H9 (cell line): ENCODE measurements at regions not wholly inside any gene's neighbourhood (a gene's known extent, or its start where the extent isn't known, plus 50 kb on each side); places are given as distances from the start of the nearest gene placed in this dataset.

ENCODE experiments used
- DNase-seq: peaks from one replicate; pipeline ENCODE4 v3.0.0-alpha.2; 2017
- H2AFZ ChIP-seq: one replicate; pipeline ENCODE4 v1.6.1; 2013; ENCODE audit warnings: mild to moderate bottlenecking, low read length, control low read depth, moderate library complexity
- H2AK5ac ChIP-seq: 2 replicates; pipeline ENCODE4 v1.6.1; 2013; ENCODE audit warnings: low read length, control low read depth, mixed read lengths; ENCODE audit not compliant: insufficient read length
- H2BK120ac ChIP-seq: one replicate; pipeline ENCODE4 v1.6.1; 2013; ENCODE audit warnings: low read depth, mild to moderate bottlenecking, low read length, control low read depth, inconsistent platforms; ENCODE audit not compliant: poor library complexity, severe bottlenecking
- H2BK12ac ChIP-seq: 2 replicates; pipeline ENCODE4 v1.6.1; 2013; ENCODE audit warnings: low read length, control low read depth, mixed read lengths, low read depth; ENCODE audit not compliant: insufficient read length
- H2BK15ac ChIP-seq: 2 replicates; pipeline ENCODE4 v1.6.1; 2013; ENCODE audit warnings: low read depth, low read length, control low read depth
- H2BK20ac ChIP-seq: one replicate; pipeline ENCODE4 v1.6.1; 2013; ENCODE audit warnings: low read depth, mild to moderate bottlenecking, low read length, control low read depth, inconsistent platforms; ENCODE audit not compliant: poor library complexity, severe bottlenecking
- H2BK5ac ChIP-seq: 2 replicates; pipeline ENCODE4 v1.6.1; 2013; ENCODE audit warnings: low read length, control low read depth, mixed read lengths; ENCODE audit not compliant: insufficient read length
- H3K14ac ChIP-seq: 2 replicates; pipeline ENCODE4 v1.6.1; 2013; ENCODE audit warnings: low read length, control low read depth; ENCODE audit not compliant: insufficient read depth
- H3K18ac ChIP-seq: 2 replicates; pipeline ENCODE4 v1.6.1; 2013; ENCODE audit warnings: low read depth, mild to moderate bottlenecking, mixed read lengths, low read length, control low read depth; ENCODE audit not compliant: insufficient read length
- H3K23ac ChIP-seq: 2 replicates; pipeline ENCODE4 v1.6.1; 2013; ENCODE audit warnings: low read length, control low read depth, mixed read lengths, low read depth; ENCODE audit not compliant: insufficient read length
- H3K23me2 ChIP-seq: 2 replicates; pipeline ENCODE4 v1.6.1; 2013; ENCODE audit warnings: low read depth, mild to moderate bottlenecking, mixed read lengths, low read length, control low read depth; ENCODE audit not compliant: insufficient read length, poor library complexity, severe bottlenecking
- H3K27ac ChIP-seq: 2 replicates; pipeline ENCODE4 v1.5.1; 2013; ENCODE audit warnings: low read length, control low read depth, mixed read lengths, low read depth; ENCODE audit not compliant: insufficient read length
- H3K27me3 ChIP-seq: 2 replicates; pipeline ENCODE4 v1.6.1; 2013; ENCODE audit warnings: low read length, control low read depth, inconsistent platforms; ENCODE audit not compliant: insufficient read depth
- H3K4ac ChIP-seq: 2 replicates; pipeline ENCODE4 v1.6.1; 2013; ENCODE audit warnings: low read depth, mild to moderate bottlenecking, control low read depth, inconsistent platforms, low read length, moderate library complexity
- H3K4me1 ChIP-seq: 2 replicates; pipeline ENCODE4 v1.6.1; 2013; ENCODE audit warnings: low read length, control low read depth, inconsistent platforms; ENCODE audit not compliant: insufficient read depth
- H3K4me2 ChIP-seq: 2 replicates; pipeline ENCODE4 v1.6.1; 2013; ENCODE audit warnings: low read length, control low read depth, mixed read lengths; ENCODE audit not compliant: insufficient read length, insufficient read depth
- H3K56ac ChIP-seq: 2 replicates; pipeline ENCODE4 v1.6.1; 2013; ENCODE audit warnings: low read depth, mild to moderate bottlenecking, mixed read lengths, low read length, control low read depth; ENCODE audit not compliant: insufficient read length
- H3K79me1 ChIP-seq: 2 replicates; pipeline ENCODE4 v1.6.1; 2013; ENCODE audit warnings: low read depth, mild to moderate bottlenecking, moderate library complexity, low read length, control low read depth, inconsistent platforms; ENCODE audit not compliant: insufficient read depth, poor library complexity, severe bottlenecking
- H3K79me2 ChIP-seq: 2 replicates; pipeline ENCODE4 v1.6.1; 2013; ENCODE audit warnings: low read length, control low read depth, inconsistent platforms; ENCODE audit not compliant: insufficient read depth
- H3K9ac ChIP-seq: 2 replicates; pipeline ENCODE4 v1.6.1; 2013; ENCODE audit warnings: low read length, control low read depth, mixed read lengths; ENCODE audit not compliant: insufficient read length; ENCODE audit errors: extremely low read depth
- H3K9me3 ChIP-seq: one replicate; pipeline ENCODE4 v1.6.1; 2013; ENCODE audit warnings: low read depth, low read length, inconsistent platforms; ENCODE audit not compliant: control insufficient read depth
- H3T11ph ChIP-seq: one replicate; pipeline ENCODE4 v1.6.1; 2013; ENCODE audit warnings: mild to moderate bottlenecking, low read length, control low read depth, inconsistent platforms
- H4K20me1 ChIP-seq: one replicate; pipeline ENCODE4 v1.6.1; 2013; ENCODE audit not compliant: control insufficient read depth, insufficient read length, insufficient read depth
- H4K5ac ChIP-seq: 2 replicates; pipeline ENCODE4 v1.6.1; 2013; ENCODE audit warnings: low read depth, mild to moderate bottlenecking, mixed read lengths, low read length, control low read depth; ENCODE audit not compliant: insufficient read length
- H4K8ac ChIP-seq: replicated peaks from 2 replicates; pipeline ENCODE4 v1.6.1; 2013; ENCODE audit warnings: low read length, control low read depth, mixed read lengths, low read depth; ENCODE audit not compliant: insufficient read length
- H4K91ac ChIP-seq: 2 replicates; pipeline ENCODE4 v1.6.1; 2013; ENCODE audit warnings: low read depth, mild to moderate bottlenecking, moderate library complexity, mixed read lengths, low read length, control low read depth; ENCODE audit not compliant: insufficient read length
- H3K27ac Mint-ChIP-seq, 3 experiments: 2 replicates in 2 of 3; 3 replicates in 1 of 3; pipeline ENCODE4 v1.8.0; 2020 to 2021; ENCODE audit warnings: mixed read lengths in 3 of 3, mild to moderate bottlenecking in 1 of 3, moderate library complexity in 1 of 3
- H3K27me3 Mint-ChIP-seq: 2 replicates; pipeline ENCODE4 v1.8.0; 2021; ENCODE audit warnings: low read depth, mild to moderate bottlenecking, moderate library complexity, mixed read lengths
- H3K36me3 Mint-ChIP-seq, 3 experiments: 2 replicates in 2 of 3; 3 replicates in 1 of 3; pipeline ENCODE4 v1.8.0; 2020 to 2021; ENCODE audit warnings: low read depth in 3 of 3, mixed read lengths in 3 of 3; ENCODE audit not compliant: insufficient read depth in 1 of 3
- H3K4me1 Mint-ChIP-seq, 2 experiments: 2 replicates each; pipeline ENCODE4 v1.8.0; 2020; ENCODE audit warnings: mixed read lengths in 2 of 2
- H3K4me3 Mint-ChIP-seq, 2 experiments: 2 replicates in 1 of 2; 3 replicates in 1 of 2; pipeline ENCODE4 v1.8.0; 2020 to 2021; ENCODE audit warnings: mild to moderate bottlenecking in 2 of 2, mixed read lengths in 2 of 2, moderate library complexity in 1 of 2
- H3K9me3 Mint-ChIP-seq, 2 experiments: 2 replicates in 1 of 2; 3 replicates in 1 of 2; pipeline ENCODE4 v1.8.0; 2020; ENCODE audit warnings: mild to moderate bottlenecking in 2 of 2, mixed read lengths in 2 of 2, moderate library complexity in 1 of 2
- CTCF ChIP-seq: fragments of 200-600 bp; sonication (generic); conservative IDR thresholded peaks from 3 replicates; pipeline ENCODE4 v1.8.0; 2021; ENCODE audit warnings: antibody characterized with exemption, mild to moderate bottlenecking
- WGBS: extraction: QIAGEN DNeasy Blood & Tissue Kit; methylation state at CpG from one replicate; pipeline ENCODE4 v1.1.7; 2013; ENCODE audit warnings: missing lambda C conversion rate, low lambda C conversion rate, mixed read lengths; ENCODE audit not compliant: insufficient read length; ENCODE audit errors: extremely low coverage; 5-methylcytosine and 5-hydroxymethylcytosine counted together

- WGBS = no CpG with 5 or more reads among the region's 2 CpGs
- Histone ChIP-seq H3K4me1 (no peaks in the 10 kb centered on the region; the same call in 1 of the 2 replicates), H2BK120ac (no peak overlapping the region), H3K14ac (no peak overlapping the region), H4K5ac (no peak overlapping the region), H3K56ac (no peak overlapping the region), H3K4ac (no peak overlapping the region), H4K8ac (no peak overlapping the region), H3K79me1 (no peaks in the 10 kb centered on the region), H2BK12ac (no peak overlapping the region), H2BK15ac (no peak overlapping the region), H3T11ph (no peak overlapping the region), H3K27me3 (no peaks in the 10 kb centered on the region), H3K9me3 (no peaks in the 10 kb centered on the region), H2BK5ac (no peak overlapping the region), H3K23me2 (no peaks in the 10 kb centered on the region), H3K9ac (no peak overlapping the region), H4K20me1 (no peaks in the 10 kb centered on the region), H2AK5ac (no peak overlapping the region), H3K4me2 (no peak overlapping the region), H3K23ac (no peak overlapping the region), H4K91ac (no peak overlapping the region), H2BK20ac (no peak overlapping the region), H3K27ac (no peak overlapping the region), H3K79me2 (no peaks in the 10 kb centered on the region), H3K18ac (no peak overlapping the region), H2AFZ (no peak overlapping the region)
- Mint-ChIP-seq H3K9me3 (no peaks in the 10 kb centered on the region), H3K36me3 (peaks cover 0 to 3% (median 0%) of the 10 kb centered on the region in 3 experiments; a peak in 2 of 7 replicates), H3K4me1 (peaks cover 5 to 7% of the 10 kb centered on the region in 2 experiments; a peak in 3 of 4 replicates), H3K4me3 (no peak overlapping the region), H3K27ac (no peak overlapping the region), H3K27me3 (peaks cover 2% of the 10 kb centered on the region)
- TF ChIP-seq CTCF = no peak
- DNase-seq = no peak
Measured at GRCh38 chr10:59586407-59586891, 123.2 kb downstream of the SLC16A9 start.
